NCI-H2029 (cell line): ENCODE measurements at regions not wholly inside any gene's neighbourhood (a gene's known extent, or its start where the extent isn't known, plus 50 kb on each side); places are given as distances from the start of the nearest gene placed in this dataset.

Experiments
- DNase-seq: peaks from one replicate; lab custom pipeline; 2025; lab: John Stamatoyannopoulos, UW

GRCh38 chrX:13102636-13103035, 58.2 kb upstream of the FAM9C start:
- no peak for DNase-seq

- no peak for DNase-seq
Observed at GRCh38 chrX:13101441-13102139, 57.2 kb upstream of the FAM9C start.

DNA sequence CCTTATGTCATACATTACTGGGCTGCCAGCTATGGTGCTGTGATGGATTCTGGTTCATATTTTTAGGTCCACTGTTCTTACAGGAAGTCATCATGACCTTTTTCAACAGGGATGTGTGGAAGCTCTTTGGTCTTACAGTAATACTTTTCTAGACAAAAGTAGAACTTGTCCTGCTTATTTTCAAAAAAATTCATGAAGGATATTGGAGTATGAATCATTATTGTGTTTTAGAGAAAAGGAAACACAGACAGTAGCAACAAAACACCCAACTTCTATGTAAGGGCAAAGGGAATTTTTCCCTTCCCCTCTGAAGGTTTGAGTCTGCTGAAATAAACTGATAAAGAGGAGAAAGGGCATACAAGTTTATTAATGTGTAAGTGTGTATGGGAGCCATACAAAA, 54.7 kb upstream of the FAM9C start:
- DNase-seq = no peak

GRCh38 chrX:13096728-13097127, 52.3 kb upstream of the FAM9C start:
- no peak for DNase-seq

GRCh38 chrX:13094828-13095341, 50.5 kb upstream of the FAM9C start:
- no peak for DNase-seq

DNA sequence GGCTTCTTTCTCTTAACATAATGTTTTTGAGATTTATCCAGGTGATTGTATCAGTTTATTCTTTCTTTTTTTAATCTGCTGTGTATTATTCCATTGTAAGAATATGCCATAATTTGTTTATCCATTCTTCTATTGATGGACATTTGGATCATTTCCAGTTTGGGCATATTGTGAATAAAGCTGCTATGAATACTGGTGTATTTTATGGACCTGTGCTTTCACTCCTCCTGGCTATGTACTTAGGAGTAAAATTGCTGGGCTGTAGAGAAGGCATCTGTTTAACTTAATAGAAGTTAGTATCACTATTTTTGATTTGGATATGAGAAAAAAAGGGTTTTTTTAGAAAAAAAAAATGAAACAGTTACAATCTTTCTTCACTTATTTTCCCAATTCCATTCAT, 50.0 kb upstream of the FAM9C start:
- no peak for DNase-seq
